ENCODE measurements at regions not wholly inside any gene's neighbourhood (a gene's known extent, or its start where the extent isn't known, plus 50 kb on each side); places are given as distances from the start of the nearest gene placed in this dataset.

- DNase-seq (ENCODE audit: low read depth), result no peak
These were observed 502.3 kb downstream of the TXNL1 start for GRCh38 chr18:56136105-56136504.

GRCh38 chr18:56130481-56130880, 507.9 kb downstream of the TXNL1 start:
- DNase-seq (ENCODE audit: low read depth), result no peak

GRCh38 chr18:56128153-56128791, 510.1 kb downstream of the TXNL1 start:
- no peak for DNase-seq (ENCODE audit: low read depth)

- DNase-seq (ENCODE audit: low read depth), result no peak
These were observed 510.9 kb downstream of the TXNL1 start for GRCh38 chr18:56127322-56128099.

GRCh38 chr18:56124186-56124585, 514.2 kb downstream of the TXNL1 start:
- peak; percentile 41 for DNase-seq (ENCODE audit: low read depth)

GRCh38 chr18:56121669-56122068, 516.7 kb downstream of the TXNL1 start:
- DNase-seq (ENCODE audit: low read depth), result no peak

- DNase-seq (ENCODE audit: low read depth), result no peak
These were observed 517.6 kb downstream of the TXNL1 start for GRCh38 chr18:56120782-56121181.

- no peak for DNase-seq (ENCODE audit: low read depth)
These were observed 518.7 kb downstream of the TXNL1 start for GRCh38 chr18:56119681-56120080.

- DNase-seq (ENCODE audit: low read depth), result no peak
These were observed 520.0 kb downstream of the TXNL1 start for GRCh38 chr18:56118422-56118821.

- DNase-seq (ENCODE audit: low read depth), result peak; percentile 12
These were observed 523.0 kb downstream of the TXNL1 start for GRCh38 chr18:56115071-56116015.

GRCh38 chr18:56112984-56113383, 525.0 kb upstream of the TCF4 start:
- no peak for DNase-seq (ENCODE audit: low read depth)

- peak; percentile 44 for DNase-seq (ENCODE audit: low read depth)
These were observed 524.2 kb upstream of the TCF4 start for GRCh38 chr18:56112013-56112749.

- DNase-seq (ENCODE audit: low read depth), result no peak
These were observed 521.8 kb upstream of the TCF4 start for GRCh38 chr18:56109757-56110156.

- DNase-seq (ENCODE audit: low read depth), result no peak
These were observed 520.7 kb upstream of the TCF4 start for GRCh38 chr18:56108478-56109367.

- no peak for DNase-seq (ENCODE audit: low read depth)
These were observed 520.0 kb upstream of the TCF4 start for GRCh38 chr18:56107821-56108477.

- no peak for DNase-seq (ENCODE audit: low read depth)
These were observed 512.2 kb upstream of the TCF4 start for GRCh38 chr18:56100090-56100722.

GRCh38 chr18:56097621-56098020, 509.6 kb upstream of the TCF4 start:
- no peak for DNase-seq (ENCODE audit: low read depth)

GRCh38 chr18:56096861-56097260, 508.9 kb upstream of the TCF4 start:
- no peak for DNase-seq (ENCODE audit: low read depth)

GRCh38 chr18:56089612-56090258, 501.7 kb upstream of the TCF4 start:
- no peak for DNase-seq (ENCODE audit: low read depth)
